C4-2B (cell line): ENCODE measurements at regions not wholly inside any gene's neighbourhood (a gene's known extent, or its start where the extent isn't known, plus 50 kb on each side); places are given as distances from the start of the nearest gene placed in this dataset.

Source experiments
- H3K27ac ChIP-seq: fragments of 450-650 bp; 2 replicates; pipeline ENCODE4 v1.5.1; 2017
- ZFX ChIP-seq: fragments of 450-650 bp; IDR thresholded peaks from 2 replicates; pipeline ENCODE4 v1.6.1; 2017
- TF ChIP-seq, protein P1 (sequence below): fragments of 450-650 bp; conservative IDR thresholded peaks from 2 replicates; pipeline ENCODE4 v1.5.1; 2017; ENCODE audit warnings: mild to moderate bottlenecking

DNA sequence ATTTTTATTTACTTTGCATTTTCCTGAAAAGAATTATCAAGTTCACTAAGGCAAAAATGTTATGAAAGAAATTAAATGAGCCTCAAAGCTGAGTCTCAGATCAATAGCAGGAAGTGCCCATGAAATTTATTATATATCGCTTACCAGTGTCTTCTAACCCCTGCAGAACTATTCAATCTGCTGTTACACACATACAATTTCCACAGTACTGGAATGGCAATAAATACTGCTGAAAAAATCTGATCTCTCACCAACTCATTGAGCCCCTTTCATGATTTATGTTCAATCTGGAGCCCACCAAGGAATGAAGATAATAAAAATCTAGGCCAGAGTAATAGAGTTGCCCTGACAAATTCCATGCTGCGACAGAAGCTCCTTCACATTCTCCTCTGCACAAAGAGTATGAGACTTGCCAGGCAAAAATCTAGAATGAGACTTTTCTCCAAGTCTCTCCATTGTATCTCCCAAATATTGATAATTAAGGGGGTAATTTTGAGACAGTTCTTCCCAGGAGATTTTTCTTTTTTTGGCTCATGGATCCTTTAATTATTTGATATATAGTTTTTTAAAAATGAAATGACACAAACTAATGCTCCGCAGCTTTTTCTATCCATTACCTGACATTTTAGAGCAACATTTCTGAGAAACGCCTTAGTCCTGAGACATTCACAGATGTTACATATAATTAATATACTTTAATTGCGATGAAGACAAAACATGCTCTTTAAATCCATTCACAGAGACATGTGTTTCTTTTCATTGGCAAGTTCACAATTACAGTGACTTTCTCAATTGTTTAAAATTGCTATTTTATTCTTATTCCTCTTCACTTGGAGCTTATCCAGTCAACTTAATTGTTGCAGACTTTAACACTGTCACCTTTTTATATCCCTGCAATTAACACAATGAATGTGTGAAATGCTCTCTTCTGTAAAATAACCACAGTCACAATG lies 1020.4 kb downstream of the CBLN2 start:
- no peak overlapping the region for H3K27ac ChIP-seq
- TF ChIP-seq ZFX: no peak
- TF ChIP-seq, protein P1, sequence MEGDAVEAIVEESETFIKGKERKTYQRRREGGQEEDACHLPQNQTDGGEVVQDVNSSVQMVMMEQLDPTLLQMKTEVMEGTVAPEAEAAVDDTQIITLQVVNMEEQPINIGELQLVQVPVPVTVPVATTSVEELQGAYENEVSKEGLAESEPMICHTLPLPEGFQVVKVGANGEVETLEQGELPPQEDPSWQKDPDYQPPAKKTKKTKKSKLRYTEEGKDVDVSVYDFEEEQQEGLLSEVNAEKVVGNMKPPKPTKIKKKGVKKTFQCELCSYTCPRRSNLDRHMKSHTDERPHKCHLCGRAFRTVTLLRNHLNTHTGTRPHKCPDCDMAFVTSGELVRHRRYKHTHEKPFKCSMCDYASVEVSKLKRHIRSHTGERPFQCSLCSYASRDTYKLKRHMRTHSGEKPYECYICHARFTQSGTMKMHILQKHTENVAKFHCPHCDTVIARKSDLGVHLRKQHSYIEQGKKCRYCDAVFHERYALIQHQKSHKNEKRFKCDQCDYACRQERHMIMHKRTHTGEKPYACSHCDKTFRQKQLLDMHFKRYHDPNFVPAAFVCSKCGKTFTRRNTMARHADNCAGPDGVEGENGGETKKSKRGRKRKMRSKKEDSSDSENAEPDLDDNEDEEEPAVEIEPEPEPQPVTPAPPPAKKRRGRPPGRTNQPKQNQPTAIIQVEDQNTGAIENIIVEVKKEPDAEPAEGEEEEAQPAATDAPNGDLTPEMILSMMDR: no peak

- TF ChIP-seq, protein P1: no peak
- no peak for TF ChIP-seq ZFX
- no peak overlapping the region for H3K27ac ChIP-seq
Observed at GRCh38 chr18:71505526-71505925, 1038.6 kb downstream of the CBLN2 start.

DNA sequence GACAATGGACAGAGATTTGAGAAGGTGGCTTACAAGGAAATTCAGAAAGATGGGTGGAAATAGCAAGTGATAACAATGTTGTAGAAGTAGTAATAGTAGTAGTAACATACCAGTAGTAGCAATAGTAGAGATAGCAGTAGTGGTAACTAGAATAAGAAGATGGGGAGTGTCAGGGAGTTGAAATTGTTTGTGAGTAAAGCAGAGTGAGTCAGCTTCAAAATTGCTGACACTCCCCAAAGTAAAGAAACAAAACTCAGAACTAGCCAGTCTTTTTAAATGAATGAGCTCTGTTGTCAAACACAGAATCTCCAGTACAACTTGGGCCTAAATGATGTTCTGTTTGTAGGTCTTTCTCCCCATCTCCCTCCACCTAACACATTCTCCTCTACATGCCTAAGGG lies 1040.9 kb downstream of the CBLN2 start:
- TF ChIP-seq, protein P1: no peak
- no peak for TF ChIP-seq ZFX
- H3K27ac ChIP-seq: no peak overlapping the region

- no peak overlapping the region for H3K27ac ChIP-seq
- TF ChIP-seq ZFX: no peak
- TF ChIP-seq, protein P1: no peak
Observed at GRCh38 chr18:71485611-71486010, 1058.5 kb downstream of the CBLN2 start.

- TF ChIP-seq, protein P1: no peak
- no peak for TF ChIP-seq ZFX
- H3K27ac ChIP-seq: no peak overlapping the region
Observed at GRCh38 chr18:71471963-71472725, 1072.0 kb downstream of the CBLN2 start.

DNA sequence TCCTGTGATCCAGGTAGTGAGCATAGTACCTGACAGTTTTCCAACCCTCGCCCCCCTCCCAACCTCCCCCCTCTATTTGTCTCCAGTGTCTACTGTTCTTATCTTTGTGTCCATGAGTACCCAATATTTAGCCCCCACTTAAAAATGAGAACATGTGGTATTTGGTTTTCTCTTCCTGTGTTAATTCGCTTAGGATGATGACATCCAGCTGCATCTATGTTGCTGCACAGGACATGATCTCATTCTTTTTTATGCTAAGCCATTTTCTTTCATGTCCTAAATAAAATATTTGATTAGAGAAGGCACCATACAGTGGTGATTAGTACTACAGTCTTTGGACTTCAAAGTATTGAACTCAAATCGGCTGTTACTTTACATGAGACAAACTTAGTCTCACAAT lies 1087.9 kb downstream of the CBLN2 start:
- TF ChIP-seq, protein P1: no peak
- no peak for TF ChIP-seq ZFX
- H3K27ac ChIP-seq: no peak overlapping the region

GRCh38 chr18:71450257-71450656 lies 1093.9 kb downstream of the CBLN2 start:
- no peak overlapping the region for H3K27ac ChIP-seq
- TF ChIP-seq ZFX: no peak
- TF ChIP-seq, protein P1: no peak
